IPS-11a (cell line): ENCODE measurements at regions not wholly inside any gene's neighbourhood (a gene's known extent, or its start where the extent isn't known, plus 50 kb on each side); places are given as distances from the start of the nearest gene placed in this dataset.
"Not testable (repeated sequence)": the region's sequence is repeated elsewhere in the genome, so short reads cannot be mapped to it uniquely, and the experiment has no call there.

Experiments
- H3K4me3 ChIP-seq: one replicate; pipeline ENCODE4 v1.5.1; 2013; ENCODE audit warnings: low read depth, low read length, control low read depth

DNA sequence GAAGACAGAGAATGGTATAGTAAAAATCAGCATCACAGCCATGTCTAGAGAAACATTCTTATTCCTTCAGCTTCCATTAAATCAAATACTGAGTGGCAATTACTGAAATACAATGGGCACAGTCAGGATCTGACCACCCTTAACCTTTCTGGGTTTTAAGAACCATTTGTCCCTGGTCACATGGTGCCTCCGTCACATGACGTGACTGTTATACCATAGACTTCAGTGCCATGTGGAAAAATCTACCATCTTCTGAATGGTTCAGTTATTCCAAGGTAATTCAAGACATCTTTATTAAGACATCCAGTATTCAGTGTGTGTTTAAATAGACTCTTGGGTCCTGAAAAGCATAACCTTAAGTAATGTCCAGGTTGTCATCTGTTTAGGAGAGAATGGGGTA lies 553.1 kb upstream of the FLRT2 start:
- no peak overlapping the region for H3K4me3 ChIP-seq

DNA sequence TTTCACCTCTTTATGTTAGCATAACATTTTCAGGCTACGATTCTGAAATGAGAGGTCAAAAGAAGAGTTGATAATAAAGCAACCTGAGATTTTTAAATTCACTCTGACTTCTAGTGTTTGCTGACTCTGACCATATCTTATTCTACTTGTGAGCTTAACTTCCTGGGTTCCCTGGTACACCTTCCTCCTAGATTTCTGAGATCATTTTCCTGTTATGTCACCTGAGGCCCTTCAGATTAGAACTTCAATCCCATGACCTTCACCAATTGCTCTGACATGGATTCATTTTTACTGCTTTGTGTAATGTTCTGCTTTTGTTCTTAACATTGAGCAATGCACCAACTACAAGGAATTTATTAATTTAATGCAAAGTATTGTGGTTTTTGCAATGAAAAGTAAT lies 542.9 kb upstream of the FLRT2 start:
- no peak overlapping the region for H3K4me3 ChIP-seq

DNA sequence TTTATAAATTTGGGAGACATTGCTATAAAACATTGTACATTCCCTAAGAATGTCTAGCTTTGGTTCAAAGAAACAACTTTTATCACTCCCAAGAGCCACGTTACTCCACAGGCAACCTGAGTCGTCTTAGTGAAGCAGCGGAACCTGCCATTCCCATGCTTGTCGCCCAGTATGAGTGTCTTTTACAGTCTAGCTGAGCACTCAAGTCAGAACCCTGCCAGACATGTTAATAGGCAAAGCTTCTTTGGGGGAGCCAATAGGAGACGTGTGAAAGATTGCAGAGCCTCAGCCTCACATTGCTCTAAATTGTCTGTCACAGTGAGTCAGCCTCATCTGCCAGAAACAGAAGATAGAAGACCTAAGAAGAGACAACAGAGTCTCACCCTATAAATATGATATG lies 541.6 kb upstream of the FLRT2 start:
- no peak overlapping the region for H3K4me3 ChIP-seq

DNA sequence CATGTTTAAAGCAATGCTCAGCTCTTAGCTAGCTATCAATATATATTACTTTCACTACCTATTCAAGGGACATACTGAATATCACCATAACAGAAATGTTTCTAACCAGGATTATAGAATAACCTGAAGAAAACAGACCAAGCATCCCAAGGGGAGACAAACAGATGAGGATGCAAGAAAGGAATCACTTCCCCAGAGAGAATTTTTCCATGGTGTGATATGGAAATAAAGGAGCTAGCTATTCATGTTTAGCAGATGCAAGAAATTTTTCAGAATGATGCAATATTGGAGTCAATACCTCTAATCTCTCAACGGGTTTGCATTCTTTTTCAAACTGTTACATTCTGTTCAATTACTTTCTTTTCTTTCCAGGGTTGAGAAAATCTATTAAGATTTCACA lies 538.9 kb upstream of the FLRT2 start:
- H3K4me3 ChIP-seq: no peak overlapping the region

DNA sequence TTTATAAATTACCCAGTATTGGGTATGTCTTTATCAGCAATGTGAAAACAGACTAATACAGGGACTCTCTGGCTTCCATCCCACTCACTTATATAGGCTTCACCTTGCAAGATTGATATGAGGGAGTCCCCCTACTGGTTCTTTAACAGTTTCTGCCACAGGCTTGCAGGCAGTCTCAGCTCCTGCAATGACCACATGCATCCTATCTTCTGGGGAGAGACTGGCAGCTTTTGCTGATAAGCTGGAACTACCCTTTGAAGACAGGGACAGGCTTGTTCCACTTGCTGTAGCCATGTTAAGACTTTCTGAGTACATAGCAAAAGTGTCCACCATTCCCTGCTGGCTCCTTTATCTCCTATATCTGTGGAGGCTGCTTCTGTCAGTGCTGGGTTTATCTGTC lies 531.7 kb upstream of the FLRT2 start:
- H3K4me3 ChIP-seq: no peak overlapping the region

DNA sequence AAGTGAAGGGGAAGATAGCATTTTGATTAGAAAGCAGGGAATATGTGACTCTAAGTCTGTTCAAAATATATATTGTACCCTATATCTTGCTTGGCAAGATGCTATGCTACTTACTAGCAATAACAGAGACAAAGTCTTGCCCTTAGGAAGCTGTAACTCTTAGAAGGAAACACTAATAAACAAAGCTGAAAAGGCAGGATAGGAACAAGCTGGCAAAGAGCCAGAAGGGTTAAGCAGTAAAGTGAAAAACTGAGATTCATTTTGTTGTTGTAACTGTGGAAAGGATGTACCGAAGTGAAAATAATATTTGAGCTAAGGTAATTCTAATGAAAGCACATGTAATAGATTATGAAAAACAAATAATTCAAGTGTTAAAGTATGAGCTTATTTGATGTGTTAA lies 527.1 kb upstream of the FLRT2 start:
- no peak overlapping the region for H3K4me3 ChIP-seq

DNA sequence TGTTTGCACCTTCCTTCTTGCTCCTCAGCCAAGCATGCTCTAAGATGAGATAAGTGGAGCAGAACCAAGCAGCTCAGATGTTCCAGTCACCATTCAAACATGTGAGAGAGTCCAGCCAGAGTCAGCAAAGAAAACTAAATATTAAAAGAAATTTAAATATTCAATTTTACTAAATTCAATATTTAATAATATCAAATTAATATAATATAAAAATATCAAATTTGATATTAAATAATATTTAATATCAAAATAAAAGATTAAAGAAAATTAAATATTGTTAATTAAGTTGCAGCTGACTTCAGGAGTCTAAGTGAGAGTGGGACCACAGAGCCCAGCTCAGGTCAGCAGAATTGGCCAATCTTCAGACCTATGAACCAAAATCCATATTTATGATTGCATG lies 526.1 kb upstream of the FLRT2 start:
- no peak overlapping the region for H3K4me3 ChIP-seq

DNA sequence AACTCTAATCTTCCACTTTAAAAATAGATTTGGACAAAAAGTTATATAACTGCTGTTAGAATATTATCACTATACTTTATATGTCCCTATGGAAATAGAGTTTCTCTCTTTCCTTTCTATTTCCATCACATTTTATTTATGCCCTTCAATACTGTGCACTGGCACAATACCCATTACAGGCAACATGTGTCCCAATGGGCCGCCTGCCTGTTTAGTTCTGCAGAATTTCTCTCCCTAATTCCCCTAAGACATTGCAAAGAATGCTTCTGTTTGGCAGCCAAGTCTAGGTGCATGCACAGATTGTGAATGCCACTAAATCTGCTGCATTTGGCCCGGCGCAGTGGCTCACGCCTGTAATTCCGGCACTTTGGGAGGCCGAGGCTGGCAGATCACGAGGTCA lies 520.4 kb upstream of the FLRT2 start:
- H3K4me3 ChIP-seq: no peak overlapping the region

DNA sequence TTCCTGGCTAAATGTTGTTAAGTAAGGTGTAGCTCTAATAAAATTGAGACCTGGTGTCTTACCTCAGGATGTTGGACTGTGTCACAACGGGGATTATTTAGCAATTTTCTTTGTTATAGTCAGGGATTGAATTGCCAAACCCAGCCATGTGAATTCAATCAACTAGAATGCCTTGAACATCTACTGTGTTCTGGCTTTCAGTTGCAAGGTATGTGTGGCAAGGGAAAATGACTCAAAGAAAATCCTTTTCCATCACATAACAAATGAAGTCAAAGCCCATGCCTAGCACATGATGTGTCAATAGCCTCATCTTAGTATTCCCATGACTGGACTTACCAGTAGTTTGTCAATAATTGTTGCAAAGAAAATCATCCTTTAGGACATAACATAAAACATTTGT lies 519.8 kb upstream of the FLRT2 start:
- no peak overlapping the region for H3K4me3 ChIP-seq

DNA sequence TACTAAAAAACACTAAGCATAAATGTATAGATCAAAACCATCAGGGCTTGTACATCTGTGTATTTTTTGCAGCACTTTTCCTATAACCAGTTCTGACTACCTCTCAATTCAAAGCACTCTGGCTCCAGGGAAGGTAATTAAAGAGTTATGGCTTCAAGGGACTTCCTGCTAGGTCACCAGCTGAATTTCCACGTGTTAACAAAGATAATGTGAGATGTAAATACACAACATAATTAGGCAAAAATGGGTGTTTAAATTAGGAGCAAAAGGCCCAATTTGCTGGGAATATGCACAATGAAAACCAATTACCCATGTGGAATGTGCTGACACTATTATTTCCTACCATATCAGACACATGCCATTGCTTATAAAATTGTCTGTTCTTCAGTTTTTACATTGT lies 513.4 kb upstream of the FLRT2 start:
- H3K4me3 ChIP-seq: no peak overlapping the region

DNA sequence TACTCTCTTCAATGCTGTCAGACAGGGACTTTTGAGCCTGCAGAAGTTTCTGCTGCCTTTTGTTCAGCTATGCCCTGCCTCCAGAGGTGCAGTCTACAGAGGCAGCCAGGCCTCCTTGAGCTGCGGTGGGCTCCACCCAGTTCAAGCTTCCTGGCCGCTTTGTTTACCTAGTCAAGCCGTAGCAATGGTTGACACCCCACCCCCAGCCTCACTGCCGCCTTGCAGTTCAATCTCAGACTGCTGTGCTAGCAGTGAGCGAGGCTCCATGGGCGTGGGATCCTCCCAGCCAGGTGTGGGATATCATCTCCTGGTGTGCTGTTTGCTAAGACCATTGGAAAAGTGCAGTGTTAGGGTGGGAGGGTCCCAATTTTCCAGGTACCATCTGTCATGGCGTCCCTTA lies 506.1 kb upstream of the FLRT2 start:
- H3K4me3 ChIP-seq: not testable (repeated sequence)

DNA sequence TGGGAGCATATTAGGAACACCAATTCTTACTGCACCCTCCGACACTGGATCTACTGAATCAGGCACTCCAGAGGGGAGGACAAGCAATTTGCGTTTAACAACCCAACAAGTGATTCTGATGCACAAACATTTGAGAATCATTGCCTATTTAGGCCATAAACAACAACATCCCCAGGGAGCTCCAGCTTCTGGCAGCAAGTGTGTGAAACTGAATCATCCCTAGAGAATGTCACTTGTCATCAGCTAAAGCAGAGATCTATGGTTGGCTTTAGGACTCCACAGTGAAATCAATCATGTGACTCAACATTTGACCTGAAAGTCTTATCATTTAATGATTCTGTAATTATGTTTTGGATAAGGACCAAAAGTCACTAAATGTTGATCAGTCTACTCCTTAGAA lies 505.0 kb upstream of the FLRT2 start:
- no peak overlapping the region for H3K4me3 ChIP-seq

DNA sequence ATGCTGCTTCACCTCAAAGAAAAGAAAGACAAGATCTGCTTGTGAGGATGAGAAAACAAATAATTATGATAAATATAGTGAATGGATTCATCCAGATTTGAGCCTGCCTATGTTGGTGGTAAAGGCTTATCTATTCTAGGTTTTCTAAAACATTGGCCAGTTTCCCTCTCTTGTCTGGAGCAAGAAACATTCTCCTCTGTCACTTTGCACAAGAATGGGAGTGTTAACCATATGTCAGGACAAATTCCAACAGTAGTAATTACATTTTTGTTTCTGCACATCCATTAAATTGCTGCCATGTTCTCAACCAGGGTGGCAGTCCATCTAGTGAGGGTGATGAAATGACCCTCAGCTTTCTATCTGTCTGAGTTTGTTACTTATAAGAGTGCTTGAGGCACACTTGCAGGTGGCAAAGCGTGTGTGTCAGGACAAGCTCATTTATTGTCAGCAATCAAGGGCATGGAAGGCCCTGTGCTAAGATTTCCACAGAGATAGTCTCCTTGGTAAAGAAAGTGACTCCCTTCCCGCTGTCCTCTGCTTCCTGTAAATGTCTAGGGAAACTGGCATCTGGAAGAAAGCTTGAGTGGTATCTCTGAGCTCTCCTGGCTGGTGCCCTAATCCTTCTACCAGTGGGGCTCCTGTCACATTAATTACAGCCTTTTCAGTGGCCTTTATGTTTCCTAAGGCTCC lies 502.1 kb upstream of the FLRT2 start:
- H3K4me3 ChIP-seq: no peak overlapping the region

DNA sequence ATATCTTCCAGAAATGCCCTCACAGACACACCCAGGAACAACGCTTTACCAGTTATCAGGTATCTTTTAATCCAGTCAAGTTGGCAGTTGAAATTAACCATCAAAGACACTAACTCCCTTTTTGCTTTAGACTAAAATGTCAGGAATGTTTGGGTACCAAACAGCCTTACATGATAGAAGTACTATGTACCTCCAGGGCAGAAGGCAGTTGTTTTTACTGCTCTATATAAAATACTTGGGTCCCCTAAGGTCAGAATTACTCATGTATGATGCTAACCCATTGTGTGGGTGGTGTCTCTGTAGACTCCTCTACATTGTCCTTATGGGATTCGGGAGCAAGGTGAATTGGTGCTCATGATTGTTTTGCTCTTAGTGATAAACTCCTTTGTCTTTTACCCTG lies 492.5 kb upstream of the FLRT2 start:
- H3K4me3 ChIP-seq: no peak overlapping the region

DNA sequence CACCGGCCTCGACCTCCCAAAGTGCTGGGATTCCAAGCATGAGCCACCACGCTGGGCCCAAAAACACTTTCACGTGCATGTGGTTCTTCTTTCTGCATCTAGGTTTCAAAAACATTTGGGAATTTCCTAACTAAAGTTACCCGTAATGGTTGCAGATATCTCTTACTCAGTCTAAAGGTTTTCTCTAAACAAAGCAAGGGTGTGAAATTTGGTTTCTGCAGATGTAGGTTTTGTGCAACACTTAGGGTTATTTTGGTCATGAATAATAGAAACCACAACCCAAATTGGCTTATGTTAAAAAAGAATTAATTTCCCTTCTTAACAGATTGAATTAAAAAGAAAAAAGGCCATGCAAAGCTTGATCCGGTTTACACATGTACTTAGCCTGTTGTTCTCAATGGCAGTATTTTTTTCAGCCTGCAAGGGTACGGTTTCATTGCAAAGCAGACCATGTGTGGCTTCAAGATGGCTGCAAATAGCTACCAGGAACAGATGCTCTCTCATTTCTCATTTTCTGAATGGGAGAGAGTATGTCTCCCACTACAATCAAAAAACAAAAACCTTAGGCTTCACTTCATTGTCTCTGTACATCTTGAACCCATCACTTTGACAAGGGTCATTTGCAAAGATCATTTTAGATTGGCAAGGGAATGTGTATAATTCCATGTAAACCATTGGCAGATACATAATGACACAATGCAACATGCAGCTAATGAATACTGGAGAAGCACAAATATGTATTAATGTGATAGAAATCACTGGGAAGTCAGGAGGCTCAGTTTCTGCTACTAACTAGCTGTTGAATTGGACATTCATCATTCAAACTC lies 491.2 kb upstream of the FLRT2 start:
- H3K4me3 ChIP-seq: no peak overlapping the region

DNA sequence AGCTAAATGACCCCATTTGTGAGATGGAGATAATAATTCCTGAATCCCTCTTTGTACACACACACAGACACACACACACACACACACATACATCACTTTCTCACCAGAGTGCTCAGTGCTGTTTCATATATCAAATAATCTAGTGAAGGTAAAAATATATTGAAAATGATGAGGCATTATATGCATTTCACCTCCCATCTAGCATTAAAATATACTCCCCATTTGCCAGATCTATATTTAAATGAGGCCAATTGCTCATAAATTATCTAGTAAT lies 490.7 kb upstream of the FLRT2 start:
- H3K4me3 ChIP-seq: no peak overlapping the region

DNA sequence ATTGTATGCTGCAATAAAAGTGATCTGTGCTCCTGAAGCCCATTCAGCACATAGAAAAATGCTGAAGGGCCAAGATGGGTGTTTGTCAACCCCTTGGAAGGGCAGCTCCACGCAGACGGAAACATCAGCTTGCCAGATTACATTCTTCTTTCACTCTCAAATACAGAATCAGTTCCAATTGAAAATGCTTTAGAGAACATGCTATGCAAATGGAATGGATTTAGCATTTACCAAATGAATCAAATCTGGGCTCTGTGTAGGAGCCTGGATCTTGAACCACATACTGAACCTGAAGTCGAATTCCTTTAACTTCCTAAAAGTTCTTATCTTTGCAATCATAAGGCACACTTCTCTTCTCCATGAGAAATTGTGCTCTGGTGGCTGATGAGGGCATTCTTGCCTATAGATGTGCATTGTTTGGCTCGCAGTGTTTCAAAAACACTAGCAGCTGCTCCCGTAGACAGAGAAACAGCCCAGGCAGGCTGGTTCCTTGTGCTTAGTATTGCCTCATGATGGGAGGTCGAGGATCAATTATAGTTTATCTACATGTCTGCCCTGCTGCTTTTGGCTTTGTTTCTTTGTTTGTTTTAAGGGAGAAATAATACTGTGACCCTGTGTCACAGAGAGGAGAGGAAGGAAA lies 489.8 kb upstream of the FLRT2 start:
- H3K4me3 ChIP-seq: no peak overlapping the region

DNA sequence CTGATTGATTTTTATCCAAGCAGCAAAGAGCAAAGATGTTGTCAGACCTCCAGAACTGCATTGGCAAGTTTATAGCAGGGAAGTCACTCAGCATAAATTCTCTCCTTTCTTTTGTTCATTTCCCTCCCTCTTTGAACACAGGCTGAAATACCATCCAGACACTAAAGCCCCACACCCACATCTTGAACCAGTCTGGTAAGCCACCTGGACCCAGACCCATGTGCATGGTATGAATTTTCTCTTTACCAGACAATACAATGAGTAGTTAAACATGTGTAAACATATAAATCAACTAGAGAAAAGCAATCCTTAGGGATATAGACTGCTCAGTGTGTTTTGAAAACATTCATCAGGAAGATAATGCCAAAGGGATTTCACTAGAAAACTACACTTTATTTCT lies 488.3 kb upstream of the FLRT2 start:
- no peak overlapping the region for H3K4me3 ChIP-seq

DNA sequence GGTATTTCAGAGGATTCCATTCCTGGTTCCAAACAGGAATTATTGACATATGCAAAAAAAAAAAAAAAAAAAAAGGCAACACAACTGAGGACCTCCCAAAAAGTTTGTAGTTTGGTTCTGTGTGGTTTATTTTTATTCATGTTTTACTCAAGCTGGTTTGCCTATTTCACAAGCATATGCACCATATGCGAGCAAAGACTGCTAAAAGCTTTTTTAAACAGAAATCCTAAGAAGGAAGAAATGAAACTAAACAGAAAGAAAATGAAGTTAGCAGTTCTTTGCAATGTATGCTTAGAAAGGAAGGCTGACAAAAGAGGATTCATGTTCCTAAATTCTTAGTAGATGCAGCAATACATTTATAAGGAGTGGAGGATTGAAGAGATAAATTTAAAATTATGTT lies 487.6 kb upstream of the FLRT2 start:
- no peak overlapping the region for H3K4me3 ChIP-seq

DNA sequence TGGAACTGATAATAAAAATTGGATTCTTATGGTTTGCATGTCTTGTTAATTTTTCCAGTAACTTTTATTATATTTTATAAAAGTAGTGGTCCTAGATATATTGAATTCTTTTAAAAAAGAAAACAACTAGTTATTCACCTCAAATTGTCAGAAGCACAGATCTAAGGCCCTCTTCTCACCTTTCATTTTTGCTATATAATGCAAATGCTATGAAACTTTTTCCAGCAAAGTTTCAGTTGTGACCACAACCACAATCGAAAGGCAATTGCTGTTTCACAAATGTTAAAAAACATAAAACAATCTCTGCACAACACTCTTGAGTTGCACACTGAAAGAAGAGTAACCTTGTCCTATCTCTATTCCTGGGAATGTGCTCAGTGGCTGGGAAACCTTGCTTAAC lies 479.8 kb upstream of the FLRT2 start:
- H3K4me3 ChIP-seq: no peak overlapping the region

DNA sequence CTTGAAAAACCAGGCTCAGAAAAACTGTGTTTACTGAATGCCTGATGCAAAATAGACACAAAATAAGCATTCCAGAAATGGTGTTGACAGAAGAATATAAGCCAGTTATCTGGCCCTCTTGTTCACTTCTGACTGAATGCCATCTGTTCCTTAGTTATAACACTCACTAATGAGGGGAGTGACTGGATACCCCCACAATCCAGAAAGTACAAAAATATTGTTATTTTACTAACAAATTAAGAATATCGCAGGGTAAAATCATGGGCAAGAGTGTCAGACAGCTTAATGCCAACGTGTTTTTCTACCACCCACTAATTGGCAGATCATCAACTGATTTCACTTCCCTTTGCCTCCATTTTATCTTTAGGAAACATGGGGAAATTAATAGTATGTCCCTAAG lies 477.3 kb upstream of the FLRT2 start:
- no peak overlapping the region for H3K4me3 ChIP-seq

DNA sequence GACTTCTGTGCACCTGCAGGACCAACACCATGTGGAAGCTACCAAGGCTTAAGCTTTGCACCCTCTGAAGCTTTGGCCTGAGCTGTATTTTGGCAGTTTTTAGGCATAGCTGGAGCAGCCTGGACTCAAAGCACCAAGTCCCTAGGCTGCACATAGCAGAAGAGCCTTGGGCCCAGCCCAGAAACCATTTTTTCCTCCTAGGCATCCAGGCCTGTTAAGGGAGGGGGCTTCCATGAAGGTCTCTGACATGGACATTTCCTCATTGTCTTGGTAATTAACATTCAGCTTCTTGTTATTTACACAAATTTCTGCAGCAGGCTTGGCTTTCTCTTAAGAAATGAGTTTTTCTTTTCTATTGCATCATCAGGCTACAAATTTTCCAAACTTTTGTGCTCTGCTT lies 475.8 kb upstream of the FLRT2 start:
- H3K4me3 ChIP-seq: no peak overlapping the region

DNA sequence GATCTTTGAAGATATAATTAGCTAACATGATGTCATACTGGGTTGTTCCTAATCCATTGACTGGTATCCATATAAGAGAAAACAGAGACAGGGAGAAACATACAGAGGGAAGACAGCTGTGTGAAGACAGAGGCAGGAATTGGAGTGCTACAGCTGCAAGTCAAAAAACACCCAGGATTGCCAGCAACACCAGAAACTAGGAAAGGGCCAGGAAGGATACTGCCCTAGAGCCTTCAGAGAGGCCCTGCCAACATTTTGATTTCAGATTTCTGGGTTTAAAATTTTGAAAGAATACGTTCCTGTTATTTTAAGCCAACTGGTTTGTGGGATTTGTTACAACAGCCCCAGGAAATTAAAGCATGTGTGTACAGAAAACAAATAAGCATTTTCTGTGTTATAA lies 473.7 kb upstream of the FLRT2 start:
- no peak overlapping the region for H3K4me3 ChIP-seq
